K562 (cell line): ENCODE measurements at regions not wholly inside any gene's neighbourhood (a gene's known extent, or its start where the extent isn't known, plus 50 kb on each side); places are given as distances from the start of the nearest gene placed in this dataset.

Experiments used
- EZH2 ChIP-seq: IDR thresholded peaks from 2 replicates; pipeline ENCODE4 v1.6.1; 2012; ENCODE audit warnings: low read depth, mild to moderate bottlenecking, inconsistent platforms, low read length, borderline replicate concordance
- SRF ChIP-seq, 2 experiments: fragments of 250-450, 450-650 bp in 1 of 2; sonication (Bioruptor Pico) in 1 of 2; sonication (generic) in 1 of 2; formaldehyde crosslinking; IDR thresholded peaks; 2 replicates each; pipeline versions ENCODE4 v1.5.0 to v1.5.1; 2020 to 2022; ENCODE audit warnings: mild to moderate bottlenecking in 1 of 2, missing genetic modification reagents in 1 of 2
- ZNF384 ChIP-seq: IDR thresholded peaks from 2 replicates; pipeline ENCODE4 v1.6.1; 2012; ENCODE audit warnings: low read depth, low read length, improper control_type of control experiment

- TF ChIP-seq EZH2 (no peak), ZNF384 (no peak), SRF (CRISPR knock-in tag; IDR thresholded peaks at IDR 0.05) (no peak)
These were observed 154.8 kb upstream of the FAR2 start for GRCh38 chr12:28994179-28994715.
